Activated CD8-positive, alpha-beta memory T cell treated with anti-CD3 and anti-CD28 coated beads, Interleukin-2, amount 10 ng/mL, durations not matched to agents 7 days and 5 days (primary cell): ENCODE measurements at regions not wholly inside any gene's neighbourhood (a gene's known extent, or its start where the extent isn't known, plus 50 kb on each side); places are given as distances from the start of the nearest gene placed in this dataset.

Experiments
- ATAC-seq: fragments of 150-1000 bp; cut with Tn5 transposase; one replicate; pipeline ENCODE4 v1.10.0; 2021; ENCODE audit warnings: moderate library complexity
- CTCF ChIA-PET: fragments of 350-600 bp; sonication (Branson Sonifier 250); formaldehyde crosslinking; loops from one replicate; lab custom pipeline; 2021; ENCODE audit warnings: antibody characterized with exemption; lab: Charles Lee
- DNase-seq: peaks from one replicate; pipeline ENCODE4 v3.0.0-alpha.2; 2020
- H3K27ac Mint-ChIP-seq: one replicate; pipeline ENCODE4 v1.8.0; 2021; ENCODE audit warnings: mild to moderate bottlenecking, mixed read lengths
- H3K27me3 Mint-ChIP-seq: one replicate; pipeline ENCODE4 v1.8.0; 2021; ENCODE audit warnings: mixed read lengths
- H3K36me3 Mint-ChIP-seq: one replicate; pipeline ENCODE4 v1.8.0; 2021; ENCODE audit warnings: mild to moderate bottlenecking, mixed read lengths
- H3K4me1 Mint-ChIP-seq: one replicate; pipeline ENCODE4 v1.8.0; 2021; ENCODE audit warnings: mixed read lengths
- H3K4me3 Mint-ChIP-seq: one replicate; pipeline ENCODE4 v1.8.0; 2021; ENCODE audit warnings: mild to moderate bottlenecking, moderate library complexity, mixed read lengths
- H3K9me3 Mint-ChIP-seq: one replicate; pipeline ENCODE4 v1.8.0; 2022; ENCODE audit warnings: low read depth, mixed read lengths

GRCh38 chr2:149652926-149653325 lies 65.4 kb upstream of the MMADHC start:
- Mint-ChIP-seq H3K27ac (no peak overlapping the region), H3K36me3 (no peaks in the 10 kb centered on the region), H3K4me3 (no peak overlapping the region), H3K9me3 (no peaks in the 10 kb centered on the region), H3K4me1 (no peaks in the 10 kb centered on the region), H3K27me3 (peaks cover under 1% of the 10 kb centered on the region)
- ATAC-seq (no peak), DNase-seq (no peak)
- CTCF ChIA-PET: interaction anchor here (0.9 kb wide), 1 partner anchor 26 kb away, joined by 3 read pairs; no protein-coding TSS in a partner anchor

GRCh38 chr2:149652526-149652925 lies 65.0 kb upstream of the MMADHC start:
- CTCF ChIA-PET: interaction anchor here (0.9 kb wide), 1 partner anchor 26 kb away, joined by 3 read pairs; no protein-coding TSS in a partner anchor
- Mint-ChIP-seq H3K36me3 (no peaks in the 10 kb centered on the region), H3K4me3 (no peak overlapping the region), H3K9me3 (no peaks in the 10 kb centered on the region), H3K27me3 (no peaks in the 10 kb centered on the region), H3K4me1 (no peaks in the 10 kb centered on the region), H3K27ac (no peak overlapping the region)
- no peak for ATAC-seq
- DNase-seq: no peak

GRCh38 chr2:149651229-149651628 lies 63.7 kb upstream of the MMADHC start:
- H3K27me3 Mint-ChIP-seq: no peaks in the 10 kb centered on the region
- H3K9me3 Mint-ChIP-seq: no peaks in the 10 kb centered on the region
- no peaks in the 10 kb centered on the region for H3K36me3 Mint-ChIP-seq
- H3K27ac Mint-ChIP-seq: no peak overlapping the region
- no peak for DNase-seq
- no peak for ATAC-seq
- no peak overlapping the region for H3K4me3 Mint-ChIP-seq
- CTCF ChIA-PET: no interaction called here
- no peaks in the 10 kb centered on the region for H3K4me1 Mint-ChIP-seq

GRCh38 chr2:149650006-149650405 lies 62.4 kb upstream of the MMADHC start:
- Mint-ChIP-seq H3K36me3 (no peaks in the 10 kb centered on the region), H3K9me3 (no peaks in the 10 kb centered on the region), H3K4me3 (no peak overlapping the region), H3K27me3 (no peaks in the 10 kb centered on the region), H3K4me1 (no peaks in the 10 kb centered on the region), H3K27ac (no peak overlapping the region)
- no peak for ATAC-seq
- no peak for DNase-seq
- CTCF ChIA-PET: no interaction called here

- CTCF ChIA-PET: no interaction called here
- Mint-ChIP-seq H3K9me3 (peaks cover 2% of the 10 kb centered on the region), H3K4me1 (no peaks in the 10 kb centered on the region)
Observed at GRCh38 chr2:149648282-149649030, 60.9 kb upstream of the MMADHC start.

GRCh38 chr2:149645391-149645790 lies 57.8 kb upstream of the MMADHC start:
- CTCF ChIA-PET: no interaction called here
- Mint-ChIP-seq H3K9me3 (peaks cover 5% of the 10 kb centered on the region), H3K27ac (no peak overlapping the region), H3K4me1 (no peaks in the 10 kb centered on the region), H3K36me3 (no peaks in the 10 kb centered on the region), H3K4me3 (no peak overlapping the region), H3K27me3 (no peaks in the 10 kb centered on the region)
- DNase-seq (no peak), ATAC-seq (no peak)

More at GRCh38 chr2:149648282-149649030, 60.9 kb upstream of the MMADHC start:
- no peaks in the 10 kb centered on the region for H3K27me3 Mint-ChIP-seq
- ATAC-seq: no peak
- no peak overlapping the region for H3K27ac Mint-ChIP-seq
- H3K36me3 Mint-ChIP-seq: no peaks in the 10 kb centered on the region
- H3K4me3 Mint-ChIP-seq: no peak overlapping the region
- no peak for DNase-seq
